Kidney glomerular epithelial cell (primary cell): ENCODE measurements at regions not wholly inside any gene's neighbourhood (a gene's known extent, or its start where the extent isn't known, plus 50 kb on each side); places are given as distances from the start of the nearest gene placed in this dataset.

Experiments used
- DNase-seq: peaks from one replicate; lab custom pipeline; 2025; lab: John Stamatoyannopoulos, UW

DNA sequence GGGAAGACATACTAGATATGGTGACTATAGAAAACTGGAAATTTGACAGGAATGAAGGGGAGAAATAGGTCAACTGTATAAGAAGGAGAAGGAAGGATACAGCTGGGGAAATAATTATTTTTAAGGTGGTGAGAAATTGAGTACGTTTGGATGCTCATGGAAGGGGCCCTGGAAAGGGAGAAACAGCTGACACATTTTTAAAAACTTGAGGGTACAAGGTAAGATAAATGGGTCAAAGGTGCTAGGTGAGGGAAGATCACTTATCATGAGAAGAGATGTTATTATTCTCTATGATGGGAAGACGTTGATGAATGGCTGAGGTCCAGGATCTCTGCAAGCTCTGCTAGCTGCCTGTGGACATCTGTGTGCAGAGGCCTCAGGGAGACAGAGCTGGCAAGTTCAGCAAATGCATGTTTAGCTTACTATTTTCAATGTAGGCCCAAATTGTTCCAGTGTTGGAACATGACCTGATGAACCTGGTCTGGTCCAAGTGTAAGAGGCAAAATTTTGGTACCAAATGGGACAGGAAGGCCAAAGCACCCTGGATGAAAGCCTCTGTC is 181.7 kb downstream of the MTRR start:
- DNase-seq, result no peak

- DNase-seq, result no peak
Measured at GRCh38 chr5:8053270-8053669, 184.3 kb downstream of the MTRR start.

GRCh38 chr5:8057769-8058168 is 188.8 kb downstream of the MTRR start:
- no peak for DNase-seq

GRCh38 chr5:8058616-8059190 is 189.8 kb downstream of the MTRR start:
- DNase-seq, result no peak

DNA sequence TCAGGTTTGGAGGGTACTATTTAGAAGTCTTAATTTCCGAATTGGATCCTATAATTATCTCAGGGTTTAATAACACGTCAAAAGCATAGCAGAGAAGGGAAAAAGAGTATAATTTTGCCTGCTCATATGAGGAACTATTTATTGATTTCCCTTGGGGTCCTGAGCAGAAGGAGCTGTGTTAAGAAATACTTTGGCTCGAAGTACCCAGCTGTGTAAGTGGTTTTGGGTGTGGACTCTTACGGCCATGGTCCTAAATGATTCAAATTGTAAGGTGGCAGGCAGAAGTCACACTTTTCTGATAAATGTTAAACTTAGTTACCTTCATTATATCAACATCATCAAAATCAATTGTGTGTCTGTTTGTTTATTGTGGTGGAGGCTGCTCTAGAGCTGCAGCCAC is 190.4 kb downstream of the MTRR start:
- no peak for DNase-seq

DNA sequence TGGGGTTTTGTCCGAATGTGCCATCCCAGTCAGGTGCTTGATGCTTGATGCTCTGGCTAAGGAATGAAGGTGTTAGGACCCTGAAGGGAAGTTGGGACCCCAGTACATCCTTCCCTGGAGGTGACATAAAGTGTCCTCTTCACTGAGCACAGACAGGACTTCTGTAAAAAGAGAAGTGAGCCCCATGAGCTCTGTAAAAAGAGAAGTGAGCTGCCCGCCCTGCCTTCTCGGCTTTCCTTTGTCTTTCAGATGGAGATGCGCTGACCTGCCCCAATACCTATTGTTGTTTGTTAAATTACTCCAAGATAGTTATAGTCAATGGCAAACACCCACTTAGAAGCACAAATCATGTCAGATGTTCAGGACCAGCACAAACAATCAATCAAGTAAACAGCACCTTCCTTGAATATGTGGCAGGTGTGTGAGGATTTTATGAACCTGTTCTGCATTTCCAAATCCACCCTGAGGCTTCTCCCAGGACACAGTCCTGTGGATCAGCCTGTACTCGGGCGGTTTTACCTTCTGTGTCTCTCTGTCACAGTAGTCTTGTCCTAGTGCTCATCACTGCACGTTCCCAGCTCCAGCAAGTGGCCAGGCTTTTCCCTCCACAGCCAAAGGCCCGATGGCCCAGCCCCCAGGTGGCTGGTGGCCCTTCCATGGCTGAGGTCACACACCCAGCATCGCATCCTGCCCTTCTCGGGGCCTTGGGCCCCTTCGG is 191.4 kb downstream of the MTRR start:
- DNase-seq, result no peak

- DNase-seq, result no peak
Measured at GRCh38 chr5:8060953-8061429, 192.0 kb downstream of the MTRR start.

GRCh38 chr5:8062521-8062920 is 193.6 kb downstream of the MTRR start:
- no peak for DNase-seq

GRCh38 chr5:8068078-8068477 is 199.1 kb downstream of the MTRR start:
- DNase-seq, result no peak

DNA sequence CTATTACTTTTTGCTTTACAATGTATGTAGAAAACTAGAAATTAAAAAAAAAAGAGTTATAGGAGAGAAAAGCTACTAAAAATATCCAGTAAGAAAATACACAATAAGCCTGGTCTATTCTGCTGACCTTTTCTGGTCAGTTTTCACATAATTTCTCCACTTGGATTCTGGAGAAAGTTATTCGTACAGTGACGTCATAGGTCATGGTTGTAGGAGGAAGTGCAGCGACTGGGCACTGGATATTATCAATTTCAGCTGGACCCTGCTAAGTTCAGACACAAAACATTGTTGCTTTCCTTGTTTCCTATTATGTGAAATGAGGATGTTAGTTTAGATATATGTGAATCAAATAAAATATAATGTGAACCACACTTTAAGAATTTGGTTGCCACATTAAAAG is 201.2 kb downstream of the MTRR start:
- no peak for DNase-seq

- DNase-seq, result no peak
Measured at GRCh38 chr5:8079056-8079455, 210.1 kb downstream of the MTRR start.

DNA sequence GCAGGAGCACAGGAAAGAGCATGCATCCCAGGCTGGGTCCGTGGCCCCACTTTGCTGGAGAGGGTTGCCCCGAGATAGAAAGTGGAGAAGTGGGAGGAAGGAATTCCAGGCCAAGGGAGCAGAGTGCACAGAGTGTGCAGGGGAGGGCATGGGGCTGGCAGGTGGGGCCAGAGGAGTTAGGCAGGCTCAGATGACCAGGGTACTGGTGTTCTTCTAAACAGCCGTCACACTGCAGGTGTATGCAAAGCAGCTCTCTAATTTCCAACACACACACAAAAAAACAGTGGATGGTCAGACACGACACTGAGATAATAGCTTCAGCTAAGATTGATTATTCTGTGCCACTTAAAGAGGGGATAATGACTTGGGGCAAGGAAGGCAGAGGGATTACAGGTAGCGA is 212.2 kb downstream of the MTRR start:
- DNase-seq, result no peak

DNA sequence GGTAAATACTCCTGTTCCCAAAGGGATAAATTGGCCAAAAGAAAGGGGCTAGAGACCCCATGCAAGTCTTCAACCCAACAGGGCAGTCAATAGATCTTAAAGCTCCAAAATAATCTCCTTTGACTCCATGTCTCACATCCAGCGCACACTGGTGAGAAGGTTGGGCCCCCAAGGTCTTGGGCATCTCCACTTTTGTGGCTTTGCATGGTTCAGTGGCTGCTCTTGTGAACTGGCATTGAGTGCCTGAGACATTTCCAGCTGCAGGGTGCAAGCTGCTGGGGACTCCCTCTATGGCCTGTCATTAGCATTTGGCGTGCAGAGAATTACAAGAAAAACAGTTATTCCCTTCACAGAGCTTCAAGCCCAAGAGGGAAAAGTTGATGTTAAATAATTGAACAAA is 224.7 kb downstream of the MTRR start:
- no peak for DNase-seq

DNA sequence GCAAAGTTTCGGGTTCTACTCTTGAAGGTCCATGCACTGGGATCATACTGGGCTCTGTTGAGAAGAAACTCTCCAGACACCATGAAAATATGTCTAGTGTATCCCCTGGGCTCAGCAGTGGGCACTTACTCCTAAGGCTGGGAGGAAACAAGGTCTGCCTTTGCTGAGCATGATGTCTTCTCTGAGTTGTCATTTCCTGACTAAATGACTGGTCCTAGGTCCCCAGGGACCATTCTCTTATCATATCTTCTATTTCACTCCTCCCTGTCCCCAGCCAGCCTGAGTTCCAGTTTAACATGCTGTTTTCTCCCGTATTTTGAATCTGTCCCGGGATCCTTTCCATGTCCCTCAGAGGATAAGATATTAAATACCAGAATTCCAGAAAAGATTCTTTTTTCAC is 225.4 kb downstream of the MTRR start:
- DNase-seq, result no peak

GRCh38 chr5:8097146-8097545 is 228.2 kb downstream of the MTRR start:
- no peak for DNase-seq

DNA sequence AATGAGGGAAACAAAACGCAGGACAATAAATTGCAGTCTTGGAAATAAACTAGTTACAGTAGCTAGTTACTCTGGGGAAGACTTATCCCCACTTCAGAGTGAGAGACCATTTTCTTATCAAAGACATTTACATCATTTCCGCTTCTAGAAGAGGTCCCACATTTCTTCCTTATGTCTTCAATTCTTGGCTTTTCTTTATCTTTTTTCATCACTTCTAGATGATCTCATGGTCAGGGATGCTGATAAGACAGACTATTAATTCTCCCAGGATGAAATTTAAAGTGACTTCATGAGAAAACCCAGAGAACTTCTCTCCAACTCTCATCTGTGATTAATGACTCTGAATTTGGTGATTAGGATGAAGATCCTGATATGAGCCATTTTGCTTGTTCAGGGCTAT is 229.1 kb downstream of the MTRR start:
- no peak for DNase-seq

DNA sequence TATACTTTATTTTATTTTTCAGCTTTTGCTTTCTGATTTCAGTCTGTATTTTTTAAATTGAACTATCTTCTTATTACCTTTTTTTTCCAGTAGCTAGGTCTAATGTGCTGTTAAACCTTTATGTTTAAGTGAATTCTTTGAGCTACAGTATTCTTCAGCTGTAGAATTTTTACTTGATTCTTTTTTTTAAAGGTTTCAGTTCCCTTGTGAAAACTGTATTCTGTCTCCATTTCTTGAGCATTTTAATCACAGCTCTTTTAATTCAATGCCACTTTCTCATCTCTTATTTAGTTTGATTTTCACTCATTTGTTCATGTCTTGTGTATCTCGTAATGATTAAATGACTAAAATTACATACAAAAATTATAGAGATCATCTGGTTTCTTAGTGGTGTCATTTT is 233.8 kb downstream of the MTRR start:
- DNase-seq, result no peak

DNA sequence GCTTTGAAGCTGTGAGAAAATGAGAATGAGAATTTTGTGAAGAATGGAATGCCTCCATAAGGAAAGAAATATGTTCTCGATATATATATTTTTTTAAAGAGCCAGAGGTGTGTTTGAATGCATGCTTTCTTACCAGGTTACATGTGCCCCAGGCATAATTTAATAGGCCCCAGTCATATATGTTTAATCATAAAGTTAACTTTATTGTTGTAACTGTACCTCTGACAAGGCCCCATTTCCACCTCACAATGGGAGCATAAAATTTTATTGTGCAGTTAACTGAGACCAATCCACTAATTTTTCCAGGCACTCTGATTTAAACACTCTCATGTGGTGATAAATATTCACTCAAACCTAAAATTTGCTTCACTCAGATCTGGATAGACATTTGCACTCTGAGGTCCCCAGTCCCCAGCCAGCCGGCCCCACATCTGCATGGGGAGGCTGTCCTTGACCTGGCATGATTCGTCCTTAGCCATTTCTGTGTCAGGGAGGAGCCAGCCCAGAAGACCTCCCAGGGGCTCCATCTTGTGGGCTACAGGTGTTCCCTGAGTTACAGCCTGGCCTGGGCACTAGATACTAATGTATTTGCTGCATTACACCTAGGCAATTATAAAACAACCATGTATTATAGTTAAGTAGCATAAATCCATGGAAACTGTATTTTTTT is 245.8 kb downstream of the MTRR start:
- DNase-seq, result no peak

DNA sequence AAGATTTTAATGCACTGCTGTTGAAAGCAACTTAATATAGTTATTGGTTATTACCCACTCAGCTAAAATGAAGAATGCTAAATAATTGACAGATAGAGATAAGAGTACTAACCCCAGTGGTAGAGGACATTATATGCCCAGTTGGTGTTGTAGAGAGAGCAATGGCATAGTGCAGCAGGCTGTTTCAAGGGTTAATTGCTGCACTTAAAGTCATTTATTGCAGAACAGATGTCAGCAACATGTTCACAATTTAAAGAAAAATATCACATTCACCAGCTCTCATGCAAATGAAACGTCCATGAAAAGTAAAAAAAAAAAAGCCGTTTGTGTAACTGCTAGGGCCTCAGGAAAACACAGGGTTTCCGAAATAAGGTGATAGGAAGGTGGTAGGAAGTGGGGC is 254.6 kb downstream of the MTRR start:
- no peak for DNase-seq

DNA sequence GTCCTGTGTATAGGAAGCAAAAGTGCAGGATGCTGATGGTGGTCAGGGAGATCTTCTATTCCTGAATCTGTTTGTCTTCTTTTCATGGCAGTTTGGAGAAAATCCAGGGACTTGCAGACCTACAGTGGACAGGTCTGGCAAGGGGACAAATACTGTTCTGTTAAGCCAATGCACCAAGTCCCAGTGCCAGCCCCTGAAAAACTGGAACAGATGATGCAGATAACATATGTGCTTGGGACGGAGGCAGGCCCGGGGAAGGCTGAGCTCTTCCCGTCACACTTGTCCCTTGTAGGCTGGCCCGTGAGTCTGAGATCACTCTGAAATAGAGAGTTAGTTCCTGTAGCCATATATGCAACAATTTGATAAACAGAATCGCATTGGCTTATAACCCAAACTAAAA is 265.7 kb downstream of the MTRR start:
- DNase-seq, result no peak

- no peak for DNase-seq
Measured at GRCh38 chr5:8135742-8136141, 266.8 kb downstream of the MTRR start.

- no peak for DNase-seq
Measured at GRCh38 chr5:8136271-8136670, 267.3 kb downstream of the MTRR start.

DNA sequence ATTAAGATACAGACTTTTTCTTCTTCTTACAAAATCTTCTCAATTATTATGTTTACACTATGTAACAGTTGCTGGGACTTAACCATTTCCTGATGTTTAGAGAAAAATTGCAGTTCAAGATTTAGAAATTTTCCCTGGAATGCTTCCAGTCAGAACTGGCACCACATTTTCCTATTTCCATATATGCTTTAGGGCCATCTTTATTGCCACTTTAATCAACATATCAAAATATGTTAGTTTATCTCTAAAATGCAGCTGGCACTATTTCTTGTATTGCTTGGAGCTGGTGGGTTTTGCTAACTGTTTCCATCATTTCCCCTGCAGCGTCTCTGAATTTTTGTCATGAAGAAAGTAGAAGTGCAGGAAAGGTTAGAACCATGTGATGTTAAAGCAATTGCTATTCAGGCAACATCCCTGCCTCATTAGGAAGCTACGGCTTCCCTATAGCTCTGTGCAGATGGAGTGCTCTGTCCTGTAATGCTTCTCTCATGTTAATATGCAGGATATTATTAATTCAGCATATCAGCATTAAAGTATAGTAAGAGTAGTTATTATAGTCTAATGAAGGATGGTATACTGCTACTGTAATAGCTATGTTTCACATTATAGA is 269.1 kb downstream of the MTRR start:
- no peak for DNase-seq
